ENCODE measurements at regions not wholly inside any gene's neighbourhood (a gene's known extent, or its start where the extent isn't known, plus 50 kb on each side); places are given as distances from the start of the nearest gene placed in this dataset.

GRCh38 chrX:122818068-122818467 lies 366.0 kb upstream of the GRIA3 start:
- WGBS (ENCODE audit: insufficient coverage): 64% methylated on average over 3 of the region's 4 CpGs
- H3K4me2 ChIP-seq (replicated peaks; ENCODE audit: extremely low read depth, low read length, poor library complexity, severe bottlenecking): no peak overlapping the region
- H3K4me1 Mint-ChIP-seq: no peaks in the 10 kb centered on the region
- H3K4me1 ChIP-seq (ENCODE audit: control insufficient read depth in 1 of 2, insufficient read depth in 2 of 2, low read length in 2 of 2): no peaks in the 10 kb centered on the region
- no peak overlapping the region for H3K27ac Mint-ChIP-seq
- no peak for DNase-seq
- TF ChIP-seq CTCF (IDR thresholded peaks at IDR 0.05): no peak
- no peak overlapping the region for H3K4me3 Mint-ChIP-seq
- no peak overlapping the region for H3K4me3 ChIP-seq (replicated peaks in 1 of 3; ENCODE audit: low read depth in 2 of 3, low read length in 3 of 3)
- H3K9ac ChIP-seq (ENCODE audit: insufficient read depth, low read length, poor library complexity, severe bottlenecking): no peak overlapping the region
- no peak overlapping the region for H3K27ac ChIP-seq (ENCODE audit: low read depth in 1 of 2, low read length in 2 of 2)
- no peaks in the 10 kb centered on the region for H3K79me2 ChIP-seq (ENCODE audit: insufficient read depth, low read length)
- no peaks in the 10 kb centered on the region for H3K36me3 Mint-ChIP-seq
- H3K9me3 Mint-ChIP-seq: peaks cover 1 to 12% (median 7%) of the 10 kb centered on the region in 7 donors
- H3K27me3 Mint-ChIP-seq (ENCODE audit: low read depth in 3 of 3): peaks cover 0 to 3% (median 0%) of the 10 kb centered on the region in 3 donors
- H2AFZ ChIP-seq (ENCODE audit: insufficient read depth, low read depth, low read length, poor library complexity, severe bottlenecking): no peak overlapping the region
- H4K20me1 ChIP-seq (ENCODE audit: insufficient read depth, low read length): no peaks in the 10 kb centered on the region
- intact Hi-C loops (cut with micrococcal nuclease): no loop called here
- peaks cover 5 to 16% of the 10 kb centered on the region in 2 donors for H3K9me3 ChIP-seq (replicated peaks in 1 of 2; ENCODE audit: control insufficient read depth in 1 of 2, insufficient read depth in 1 of 2, low read length in 2 of 2)
- no peaks in the 10 kb centered on the region for H3K36me3 ChIP-seq (replicated peaks in 1 of 2; ENCODE audit: control insufficient read depth in 1 of 2, insufficient read depth in 2 of 2, low read length in 2 of 2)
- no peaks in the 10 kb centered on the region for H3K27me3 ChIP-seq (ENCODE audit: control insufficient read depth in 2 of 2, insufficient read depth in 2 of 2, low read length in 2 of 2)

- no CpG with 5 or more reads among the region's 6 CpGs for WGBS (ENCODE audit: insufficient coverage)
Observed at GRCh38 chrX:122833230-122833629, 350.8 kb upstream of the GRIA3 start.

More at GRCh38 chrX:122833230-122833629, 350.8 kb upstream of the GRIA3 start:
- Histone ChIP-seq H3K4me3 (replicated peaks in 1 of 3; ENCODE audit: low read depth in 2 of 3, low read length in 3 of 3) (no peak overlapping the region), H3K27ac (ENCODE audit: low read depth in 1 of 2, low read length in 2 of 2) (no peak overlapping the region), H3K79me2 (ENCODE audit: insufficient read depth, low read length) (no peaks in the 10 kb centered on the region), H3K27me3 (ENCODE audit: control insufficient read depth in 2 of 2, insufficient read depth in 2 of 2, low read length in 2 of 2) (no peaks in the 10 kb centered on the region), H3K9me3 (replicated peaks in 1 of 2; ENCODE audit: control insufficient read depth in 1 of 2, insufficient read depth in 1 of 2, low read length in 2 of 2) (no peaks in the 10 kb centered on the region), H4K20me1 (ENCODE audit: insufficient read depth, low read length) (no peaks in the 10 kb centered on the region), H3K9ac (ENCODE audit: insufficient read depth, low read length, poor library complexity, severe bottlenecking) (no peak overlapping the region), H2AFZ (ENCODE audit: insufficient read depth, low read depth, low read length, poor library complexity, severe bottlenecking) (no peak overlapping the region), H3K4me2 (replicated peaks; ENCODE audit: extremely low read depth, low read length, poor library complexity, severe bottlenecking) (no peak overlapping the region), H3K4me1 (ENCODE audit: control insufficient read depth in 1 of 2, insufficient read depth in 2 of 2, low read length in 2 of 2) (no peaks in the 10 kb centered on the region), H3K36me3 (replicated peaks in 1 of 2; ENCODE audit: control insufficient read depth in 1 of 2, insufficient read depth in 2 of 2, low read length in 2 of 2) (no peaks in the 10 kb centered on the region)
- H3K4me1 Mint-ChIP-seq: no peaks in the 10 kb centered on the region
- H3K36me3 Mint-ChIP-seq: no peaks in the 10 kb centered on the region
- no peak for DNase-seq
- intact Hi-C loops (cut with micrococcal nuclease): no loop called here
- no peak overlapping the region for H3K4me3 Mint-ChIP-seq
- no peaks in the 10 kb centered on the region for H3K27me3 Mint-ChIP-seq (ENCODE audit: low read depth in 3 of 3)
- H3K27ac Mint-ChIP-seq: no peak overlapping the region
- TF ChIP-seq CTCF (IDR thresholded peaks at IDR 0.05): no peak
- peaks cover 0 to 2% (median 0%) of the 10 kb centered on the region in 7 donors for H3K9me3 Mint-ChIP-seq

All from CD14-positive monocyte (primary cell).